ENCODE measurements at regions not wholly inside any gene's neighbourhood (a gene's known extent, or its start where the extent isn't known, plus 50 kb on each side); places are given as distances from the start of the nearest gene placed in this dataset.
"Not testable (repeated sequence)": the region's sequence is repeated elsewhere in the genome, so short reads cannot be mapped to it uniquely, and the experiment has no call there.

GRCh38 chr7:142445019-142445686 lies 187.3 kb upstream of the PRSS58 start:
- H3K4me3 ChIP-seq: no peak overlapping the region
- 0 out of 2 replicates have a peak, but pooled peaks cover 4% of the 10 kb centered on the region for H3K27me3 ChIP-seq
- H3K27ac ChIP-seq: no peak overlapping the region
- no peaks in the 10 kb centered on the region for H3K36me3 ChIP-seq
- H3K9me3 ChIP-seq (replicated peaks): no peaks in the 10 kb centered on the region
- no peak for DNase-seq
- H3K4me1 ChIP-seq: peaks cover 12% of the 10 kb centered on the region

GRCh38 chr7:142443216-142444010 lies 185.6 kb upstream of the PRSS58 start:
- no peak overlapping the region for H3K27ac ChIP-seq
- no peak for DNase-seq

GRCh38 chr7:142442396-142442795 lies 184.5 kb upstream of the PRSS58 start:
- Histone ChIP-seq H3K4me1 (peaks cover 19% of the 10 kb centered on the region), H3K9me3 (replicated peaks) (no peaks in the 10 kb centered on the region), H3K27me3 (no peaks in the 10 kb centered on the region), H3K36me3 (no peaks in the 10 kb centered on the region), H3K27ac (no peak overlapping the region), H3K4me3 (no peak overlapping the region)
- no peak for DNase-seq

More at GRCh38 chr7:142443216-142444010, 185.6 kb upstream of the PRSS58 start:
- no peak overlapping the region for H3K4me3 ChIP-seq
- no peaks in the 10 kb centered on the region for H3K36me3 ChIP-seq
- no peaks in the 10 kb centered on the region for H3K27me3 ChIP-seq
- H3K9me3 ChIP-seq (replicated peaks): no peaks in the 10 kb centered on the region
- peaks cover 19% of the 10 kb centered on the region for H3K4me1 ChIP-seq

GRCh38 chr7:142440906-142441411 lies 183.1 kb upstream of the PRSS58 start:
- Histone ChIP-seq H3K27ac (0 out of 2 replicates have a peak overlapping the region, but pooled peaks have one; percentile 2), H3K4me1 (peaks cover 19% of the 10 kb centered on the region), H3K9me3 (replicated peaks) (no peaks in the 10 kb centered on the region), H3K36me3 (no peaks in the 10 kb centered on the region), H3K27me3 (no peaks in the 10 kb centered on the region), H3K4me3 (no peak overlapping the region)
- DNase-seq: no peak

- Histone ChIP-seq H3K27ac (0 out of 2 replicates have a peak overlapping the region, but pooled peaks have one; percentile 2), H3K4me1 (peaks cover 19% of the 10 kb centered on the region), H3K9me3 (replicated peaks) (no peaks in the 10 kb centered on the region), H3K4me3 (no peak overlapping the region), H3K36me3 (no peaks in the 10 kb centered on the region), H3K27me3 (no peaks in the 10 kb centered on the region)
- DNase-seq: peak; percentile 27 to 46
These were observed 182.5 kb upstream of the PRSS58 start for GRCh38 chr7:142440219-142440905.

GRCh38 chr7:142439739-142440138 lies 181.9 kb upstream of the PRSS58 start:
- Histone ChIP-seq H3K36me3 (no peaks in the 10 kb centered on the region), H3K4me1 (peaks cover 19% of the 10 kb centered on the region), H3K27me3 (no peaks in the 10 kb centered on the region), H3K27ac (no peak overlapping the region), H3K9me3 (replicated peaks) (no peaks in the 10 kb centered on the region), H3K4me3 (no peak overlapping the region)
- DNase-seq: no peak

GRCh38 chr7:142438923-142439515 lies 181.2 kb upstream of the PRSS58 start:
- Histone ChIP-seq H3K9me3 (replicated peaks) (no peaks in the 10 kb centered on the region), H3K4me1 (peaks cover 19% of the 10 kb centered on the region), H3K27me3 (no peaks in the 10 kb centered on the region), H3K27ac (no peak overlapping the region), H3K36me3 (no peaks in the 10 kb centered on the region), H3K4me3 (no peak overlapping the region)
- DNase-seq: peak in 1 of 2 experiments; percentile 17

GRCh38 chr7:142438235-142438922 lies 180.5 kb upstream of the PRSS58 start:
- Histone ChIP-seq H3K4me3 (no peak overlapping the region), H3K9me3 (replicated peaks) (no peaks in the 10 kb centered on the region), H3K36me3 (no peaks in the 10 kb centered on the region), H3K27ac (no peak overlapping the region), H3K27me3 (no peaks in the 10 kb centered on the region; the same call in 1 of the 2 replicates), H3K4me1 (peaks cover 19% of the 10 kb centered on the region)
- DNase-seq: peak in 1 of 2 experiments; percentile 56

GRCh38 chr7:142437741-142438140 lies 179.9 kb upstream of the PRSS58 start:
- no peaks in the 10 kb centered on the region for H3K36me3 ChIP-seq
- H3K4me1 ChIP-seq: peaks cover 19% of the 10 kb centered on the region
- H3K4me3 ChIP-seq: no peak overlapping the region
- H3K9me3 ChIP-seq (replicated peaks): no peaks in the 10 kb centered on the region
- no peaks in the 10 kb centered on the region; the same call in 1 of the 2 replicates for H3K27me3 ChIP-seq
- no peak for DNase-seq
- H3K27ac ChIP-seq: no peak overlapping the region

GRCh38 chr7:142436601-142437000 lies 178.7 kb upstream of the PRSS58 start:
- no peaks in the 10 kb centered on the region for H3K36me3 ChIP-seq
- H3K27ac ChIP-seq: no peak overlapping the region
- H3K4me1 ChIP-seq: peaks cover 19% of the 10 kb centered on the region
- no peaks in the 10 kb centered on the region; the same call in 1 of the 2 replicates for H3K27me3 ChIP-seq
- no peak overlapping the region for H3K4me3 ChIP-seq
- no peaks in the 10 kb centered on the region for H3K9me3 ChIP-seq (replicated peaks)
- no peak for DNase-seq

GRCh38 chr7:142435606-142436005 lies 177.7 kb upstream of the PRSS58 start:
- H3K27ac ChIP-seq; H3K27me3 ChIP-seq; H3K4me3 ChIP-seq; DNase-seq; H3K9me3 ChIP-seq (replicated peaks); H3K36me3 ChIP-seq: not testable (repeated sequence)
- peaks cover 11% of the 10 kb centered on the region for H3K4me1 ChIP-seq

- Histone ChIP-seq H3K36me3 (no peaks in the 10 kb centered on the region), H3K27ac (no peak overlapping the region), H3K4me1 (peaks cover 3% of the 10 kb centered on the region; the same call in 1 of the 2 replicates), H3K27me3 (no peaks in the 10 kb centered on the region; the same call in 1 of the 2 replicates), H3K9me3 (replicated peaks) (no peaks in the 10 kb centered on the region), H3K4me3 (no peak overlapping the region)
- no peak for DNase-seq
These were observed 176.9 kb upstream of the PRSS58 start for GRCh38 chr7:142434666-142435167.

- not testable (repeated sequence) for H3K4me3 ChIP-seq; DNase-seq; H3K27ac ChIP-seq; H3K27me3 ChIP-seq; H3K9me3 ChIP-seq (replicated peaks); H3K36me3 ChIP-seq; H3K4me1 ChIP-seq
These were observed 176.3 kb upstream of the PRSS58 start for GRCh38 chr7:142434133-142434532.

GRCh38 chr7:142432377-142432776 lies 174.5 kb upstream of the PRSS58 start:
- no peaks in the 10 kb centered on the region for H3K36me3 ChIP-seq
- H3K4me1 ChIP-seq: no peaks in the 10 kb centered on the region
- peaks cover 4% of the 10 kb centered on the region for H3K27me3 ChIP-seq
- no peak for DNase-seq
- H3K27ac ChIP-seq: no peak overlapping the region
- H3K4me3 ChIP-seq: no peak overlapping the region
- no peaks in the 10 kb centered on the region for H3K9me3 ChIP-seq (replicated peaks)

All from SJCRH30 (cell line).